Neural cell (in vitro differentiated cells): ENCODE measurements at regions not wholly inside any gene's neighbourhood (a gene's known extent, or its start where the extent isn't known, plus 50 kb on each side); places are given as distances from the start of the nearest gene placed in this dataset.

ENCODE experiments used
- CTCF ChIP-seq: fragments of 450-650 bp; IDR thresholded peaks from 2 replicates; pipeline ENCODE4 v1.5.1; 2014; ENCODE audit warnings: antibody characterized with exemption, mild to moderate bottlenecking, moderate library complexity; ENCODE audit not compliant: poor library complexity, severe bottlenecking
- EP300 ChIP-seq: fragments of 450-650 bp; conservative IDR thresholded peaks from 2 replicates; pipeline ENCODE4 v1.6.1; 2014; ENCODE audit warnings: antibody characterized with exemption, mild to moderate bottlenecking, moderate library complexity; ENCODE audit not compliant: poor library complexity, severe bottlenecking
- EZH2 ChIP-seq: fragments of 200-600, 300-800 bp; shearing (Covaris generic), sonication (generic); IDR thresholded peaks from 2 replicates; pipeline ENCODE4 v1.6.1; 2014; ENCODE audit warnings: antibody characterized with exemption, low read length, borderline replicate concordance, mild to moderate bottlenecking; ENCODE audit not compliant: insufficient read depth, poor library complexity, severe bottlenecking
- MXI1 ChIP-seq: fragments of 450-650 bp; conservative IDR thresholded peaks from 2 replicates; pipeline ENCODE4 v1.6.1; 2014; ENCODE audit warnings: antibody characterized with exemption, mild to moderate bottlenecking; ENCODE audit not compliant: poor library complexity, severe bottlenecking
- POLR2AphosphoS5 ChIP-seq: IDR thresholded peaks from 2 replicates; pipeline ENCODE4 v1.6.1; 2012
- RAD21 ChIP-seq: fragments of 450-650 bp; conservative IDR thresholded peaks from 2 replicates; pipeline ENCODE4 v1.6.1; 2014; ENCODE audit warnings: antibody characterized with exemption, mild to moderate bottlenecking, moderate library complexity
- REST ChIP-seq: IDR thresholded peaks from 2 replicates; pipeline ENCODE4 v1.6.1; 2012; ENCODE audit warnings: borderline replicate concordance
- SMC3 ChIP-seq: fragments of 450-650 bp; conservative IDR thresholded peaks from 2 replicates; pipeline ENCODE4 v1.6.1; 2014; ENCODE audit warnings: antibody characterized with exemption, mild to moderate bottlenecking, moderate library complexity; ENCODE audit not compliant: poor library complexity
- TAF1 ChIP-seq: IDR thresholded peaks from 2 replicates; pipeline ENCODE4 v1.6.1; 2012; ENCODE audit warnings: low read depth

GRCh38 chr13:63288576-63288975 lies 1872.9 kb upstream of the PCDH20 start:
- TF ChIP-seq CTCF (no peak), EZH2 (no peak), MXI1 (no peak), RAD21 (no peak), POLR2AphosphoS5 (no peak), REST (no peak), EP300 (no peak), SMC3 (no peak), TAF1 (no peak)
